ENCODE measurements at regions not wholly inside any gene's neighbourhood (a gene's known extent, or its start where the extent isn't known, plus 50 kb on each side); places are given as distances from the start of the nearest gene placed in this dataset.

DNA sequence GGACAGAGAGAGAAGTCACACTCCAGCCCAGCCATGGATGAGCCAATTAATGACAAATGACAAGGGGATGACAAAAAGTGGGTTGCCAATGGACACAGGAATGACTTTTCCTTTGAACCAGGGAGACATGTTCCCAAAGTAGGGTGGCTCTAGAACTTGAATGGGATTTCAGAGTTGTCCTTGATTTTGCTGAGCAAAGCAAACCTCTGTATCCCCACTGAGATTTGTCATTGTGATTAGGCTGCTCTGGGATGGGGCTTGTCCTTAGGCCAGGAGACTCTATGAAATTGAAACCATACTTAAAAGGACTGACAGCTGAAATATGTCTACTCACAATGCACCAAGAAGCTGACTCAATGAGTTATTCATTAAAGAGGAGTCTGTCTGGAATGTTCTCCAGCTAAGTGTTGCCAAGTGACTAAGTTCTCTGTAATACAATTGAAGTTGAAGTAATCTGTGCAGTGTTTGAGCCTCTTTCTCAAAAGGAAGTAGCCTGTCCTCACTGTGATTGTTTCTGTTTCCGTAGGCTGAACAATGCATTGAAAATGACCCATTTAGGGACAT lies 69.0 kb upstream of the PCDH9 start:
- no peak for DNase-seq

DNA sequence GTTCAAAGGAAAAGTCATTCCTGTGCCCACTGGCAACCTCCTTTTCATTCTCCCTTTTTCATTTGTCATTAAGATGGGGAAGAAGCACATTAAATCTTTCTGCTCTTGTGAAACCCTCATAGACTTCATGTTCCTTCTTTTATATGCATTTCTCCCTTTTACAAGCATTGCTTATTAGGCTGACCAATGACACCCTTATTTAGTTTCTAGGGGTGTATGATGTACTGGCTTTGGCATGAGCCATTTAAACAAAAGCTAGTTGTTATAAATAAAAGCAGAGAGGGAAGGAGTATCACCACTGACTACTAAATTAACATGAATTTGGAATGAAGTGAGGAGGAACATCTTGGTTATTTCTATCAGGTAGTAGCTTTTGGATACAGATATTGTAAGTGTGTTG lies 68.2 kb upstream of the PCDH9 start:
- DNase-seq: no peak

DNA sequence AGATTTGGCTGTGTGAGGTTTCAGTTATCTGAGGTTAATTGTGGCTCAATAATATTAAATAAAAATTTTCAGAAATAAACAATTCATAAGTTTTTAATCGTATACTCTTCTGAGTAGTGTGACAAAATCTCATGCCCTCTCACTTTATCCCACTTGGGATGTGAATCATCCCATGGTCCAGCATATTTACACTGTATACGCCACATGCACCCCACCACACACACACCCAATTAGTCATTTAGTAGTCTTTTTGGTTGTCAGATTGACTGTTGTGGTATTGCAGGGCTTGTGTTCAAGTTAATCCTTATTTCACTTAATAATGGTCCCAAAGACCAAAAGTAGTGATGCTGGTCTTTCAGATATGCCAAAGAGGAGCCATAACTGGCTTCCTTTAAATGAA lies 66.4 kb upstream of the PCDH9 start:
- DNase-seq: no peak

DNA sequence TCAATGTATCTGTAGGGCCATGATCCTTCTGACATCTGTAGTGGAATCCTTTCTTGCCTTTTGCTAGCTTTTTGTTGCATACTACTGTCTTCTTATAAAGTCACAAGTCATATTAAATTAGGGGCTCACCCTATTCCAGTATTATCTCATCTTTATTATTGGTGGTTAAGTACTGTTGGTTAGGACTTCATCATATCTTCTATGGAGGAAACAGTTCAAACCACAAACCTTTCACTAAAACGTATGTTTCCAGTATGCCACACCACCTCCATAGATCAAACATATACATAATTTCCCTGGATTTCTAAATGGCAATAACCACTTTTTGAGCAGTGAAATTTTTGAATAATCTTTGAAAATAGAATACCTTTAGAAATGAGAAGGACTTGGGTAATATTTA lies 62.8 kb upstream of the PCDH9 start:
- DNase-seq: no peak

DNA sequence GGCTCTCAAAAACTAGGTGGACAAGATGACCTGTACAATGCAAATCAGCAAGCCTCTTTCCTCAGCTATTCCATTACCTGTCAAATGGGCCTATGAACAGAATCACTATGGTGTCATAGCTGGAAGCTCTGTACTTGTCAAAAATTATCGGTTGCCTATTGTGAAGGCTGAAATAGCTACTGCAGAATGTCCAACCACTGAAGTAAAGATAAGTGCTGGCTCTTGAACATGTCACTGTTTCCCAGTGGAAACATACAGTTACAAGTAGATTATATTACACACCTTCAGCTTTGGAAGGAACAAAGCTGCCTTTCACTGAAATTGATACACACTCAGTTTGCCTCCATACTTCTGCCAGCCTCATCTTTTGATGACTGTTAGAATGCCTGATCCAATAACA lies 55.5 kb upstream of the PCDH9 start:
- no peak for DNase-seq

- no peak for DNase-seq
Observed at GRCh38 chr13:67283637-67284036, 53.5 kb upstream of the PCDH9 start.

DNA sequence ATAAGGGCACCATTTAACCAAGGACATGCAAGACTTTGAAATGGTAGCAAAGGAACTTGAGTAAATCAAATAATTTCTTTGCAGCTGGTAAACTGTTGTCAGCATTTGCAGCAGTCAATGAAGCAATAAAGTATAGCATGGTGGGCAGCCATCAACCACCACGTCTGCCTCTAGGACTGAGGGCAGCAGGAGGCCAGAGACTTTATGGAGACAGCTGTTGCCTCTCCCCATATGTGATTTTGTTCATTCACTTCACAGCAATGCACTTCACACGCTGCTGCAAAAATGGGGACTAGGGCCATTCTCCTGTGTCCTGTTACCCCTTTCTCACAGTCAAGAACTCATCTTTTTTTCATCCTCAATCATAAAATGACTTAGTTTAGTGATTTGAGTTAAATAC lies 51.3 kb upstream of the PCDH9 start:
- no peak for DNase-seq
